DMS 273 (cell line): ENCODE measurements at regions not wholly inside any gene's neighbourhood (a gene's known extent, or its start where the extent isn't known, plus 50 kb on each side); places are given as distances from the start of the nearest gene placed in this dataset.
A peak's percentile ranks its signal among the peaks of the same experiment; 100 is the strongest.
"Not testable (repeated sequence)": the region's sequence is repeated elsewhere in the genome, so short reads cannot be mapped to it uniquely, and the experiment has no call there.

ENCODE experiments used
- DNase-seq: peaks from one replicate; lab custom pipeline; 2025; ENCODE audit not compliant: unreplicated experiment; lab: John Stamatoyannopoulos, UW

DNA sequence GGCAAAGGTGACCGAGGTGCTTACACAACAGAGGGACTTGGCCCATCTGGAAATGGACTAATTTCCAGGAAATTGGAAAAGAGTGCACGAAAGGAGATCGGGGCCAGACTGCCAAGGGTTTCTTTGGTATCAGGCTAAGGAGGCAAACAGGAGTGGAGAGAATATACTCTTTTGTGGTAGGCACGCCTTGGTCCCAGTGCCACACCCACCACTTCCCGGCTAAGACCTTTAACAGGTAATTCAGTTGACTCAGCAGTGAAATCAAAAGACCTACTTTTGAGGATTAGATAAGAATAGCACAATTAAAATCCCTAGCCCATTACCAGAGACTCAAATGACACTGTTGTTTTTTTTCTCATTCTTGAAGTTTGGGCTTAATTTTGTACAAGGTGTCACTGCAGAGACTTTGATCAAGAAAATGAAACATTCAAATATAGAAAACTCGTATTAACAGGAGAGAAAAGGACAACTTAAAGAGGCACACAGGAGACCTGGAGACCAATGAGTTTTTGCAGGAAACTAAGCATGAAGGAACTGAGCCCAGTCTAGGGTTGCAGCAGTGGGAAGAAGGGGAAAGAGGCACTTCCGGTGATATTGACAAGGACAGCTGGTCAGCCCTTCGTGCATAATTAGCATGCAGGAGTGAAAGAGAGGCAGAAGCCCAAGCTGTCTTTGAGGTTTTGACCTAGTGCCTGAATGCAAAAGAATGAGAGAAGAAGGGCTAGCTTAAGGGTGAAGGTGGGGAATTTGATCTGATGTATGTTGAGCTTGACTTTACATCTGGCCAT is 265.5 kb upstream of the CCL2 start:
- peak; percentile 52 for DNase-seq

DNA sequence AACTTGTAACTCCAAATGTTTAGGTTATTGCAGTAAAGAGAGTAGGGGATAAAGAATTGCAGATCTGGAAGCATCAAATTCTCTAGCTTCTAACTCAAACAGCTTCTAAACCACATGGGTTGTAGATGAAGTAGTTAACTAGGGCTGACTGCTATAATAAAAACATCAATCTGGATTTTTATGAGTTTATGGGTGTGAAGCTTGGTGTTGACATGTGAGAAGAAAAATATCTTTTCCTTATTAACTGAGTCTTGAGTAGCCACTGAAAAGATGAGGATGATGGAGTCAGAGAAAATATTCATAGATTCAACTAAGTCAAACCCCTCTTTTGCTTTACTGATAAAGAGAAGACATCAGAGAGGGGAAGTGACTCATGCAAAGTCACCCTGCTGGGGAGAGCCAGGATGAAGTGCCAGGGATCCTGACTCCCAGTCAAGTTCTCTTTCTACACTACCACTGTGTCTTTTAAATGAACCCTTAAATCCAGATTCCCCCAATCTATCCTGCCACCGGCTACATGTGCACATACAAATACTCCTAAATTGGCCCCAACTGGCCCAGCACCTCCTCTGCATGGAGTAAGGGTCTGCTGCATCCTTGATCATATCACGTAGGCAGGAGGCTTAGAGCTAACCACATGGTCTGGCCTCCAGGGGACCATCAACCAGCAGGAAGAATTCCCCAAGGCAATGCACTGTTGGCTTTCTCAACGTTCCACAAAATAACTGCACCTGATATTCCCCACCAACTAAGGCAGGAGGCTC is 264.0 kb upstream of the CCL2 start:
- no peak for DNase-seq

DNA sequence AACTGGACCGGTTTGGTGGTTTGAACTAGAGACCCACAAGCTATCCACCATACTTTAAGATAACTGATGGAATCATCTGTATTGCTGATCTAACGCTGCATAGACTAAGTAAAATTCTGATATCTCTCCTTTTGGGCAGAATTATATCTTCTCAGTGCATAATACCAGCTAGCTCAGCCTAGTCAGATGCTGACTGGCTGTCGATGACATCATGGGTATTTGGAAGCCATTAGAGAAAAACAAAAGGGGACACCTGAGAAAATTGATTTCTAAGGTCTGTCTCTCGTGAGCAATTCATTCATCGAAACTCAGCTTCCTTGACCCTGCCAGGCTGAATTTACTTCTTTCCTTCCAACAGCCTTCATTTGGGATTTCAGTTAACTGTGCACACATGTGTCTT is 263.0 kb upstream of the CCL2 start:
- no peak for DNase-seq

DNA sequence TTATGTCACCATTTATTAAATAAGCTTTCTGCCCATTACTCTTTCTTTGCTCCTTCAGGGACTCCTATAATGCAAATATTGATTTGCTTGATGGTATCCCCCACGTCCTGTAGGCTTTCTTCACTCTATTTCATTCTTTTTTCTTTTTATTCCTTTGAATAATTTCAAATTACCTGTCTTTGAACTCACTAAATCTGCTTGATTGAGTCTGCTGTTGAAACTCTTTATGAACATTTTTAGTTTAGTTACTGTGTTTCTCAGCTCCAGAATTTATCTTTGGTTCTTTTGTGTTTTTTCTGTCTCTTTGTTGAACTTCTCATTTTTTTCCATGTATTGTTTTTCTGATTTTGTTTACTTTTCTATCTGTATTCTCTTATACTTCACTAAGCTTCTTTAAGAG is 254.4 kb upstream of the CCL2 start:
- DNase-seq = no peak

DNA sequence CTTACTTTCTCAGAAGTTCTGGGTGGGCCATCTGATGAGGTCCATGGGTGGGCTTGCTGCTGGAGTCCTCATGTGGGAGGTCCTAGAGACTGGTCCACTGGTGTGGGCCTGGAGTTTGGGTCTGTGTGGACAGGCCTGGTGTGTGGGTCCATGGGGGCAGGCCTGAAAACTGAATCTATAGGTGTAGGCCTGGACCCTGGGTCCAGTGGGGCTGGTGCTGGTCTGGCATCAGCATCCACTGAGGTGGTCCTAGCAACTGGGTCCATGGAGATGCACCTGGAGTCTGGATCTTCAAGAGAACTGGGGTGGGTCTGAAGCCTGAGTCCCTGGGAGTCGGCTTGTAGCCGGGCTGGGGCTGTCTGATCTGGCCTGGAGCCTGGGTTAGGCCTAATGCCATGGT is 253.8 kb upstream of the CCL2 start:
- DNase-seq = no peak

DNA sequence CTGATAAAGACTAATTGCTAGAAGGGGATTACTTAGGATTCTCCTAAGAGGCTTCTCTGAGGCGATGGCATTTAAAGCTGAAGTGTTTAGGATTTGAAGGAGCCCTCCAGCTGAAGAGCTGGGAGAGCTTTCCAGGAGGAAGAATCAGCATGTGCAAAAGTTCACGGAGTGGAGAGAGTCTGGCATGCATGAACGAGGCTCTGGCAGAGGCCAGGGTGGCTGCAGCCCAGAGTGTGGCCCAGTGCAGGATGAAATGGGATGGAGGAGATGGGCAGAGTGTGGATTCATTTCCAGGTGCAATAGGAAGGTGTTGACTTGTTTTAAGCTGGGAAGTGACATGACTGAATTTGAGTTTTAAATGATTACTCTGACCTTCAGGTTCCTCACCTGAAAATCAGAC is 249.0 kb upstream of the CCL2 start:
- DNase-seq = no peak

DNA sequence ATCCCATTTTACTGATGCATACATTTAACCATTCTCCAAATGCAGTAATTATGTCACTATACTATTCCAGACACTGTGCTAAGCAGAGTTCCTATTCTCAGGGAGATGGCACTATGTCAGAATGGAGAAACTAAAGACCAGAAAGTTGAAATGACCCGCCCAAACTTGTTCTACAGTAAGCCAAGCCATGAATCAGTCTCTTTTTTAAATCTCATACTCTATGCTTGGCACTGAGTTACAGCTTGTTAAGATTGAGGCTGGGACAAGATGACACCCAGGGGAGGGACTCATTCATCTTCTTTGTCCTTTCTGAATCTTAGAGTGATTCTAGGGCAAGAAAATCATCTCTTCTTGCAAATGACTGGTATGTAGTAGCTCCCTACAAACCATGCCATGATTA is 247.0 kb upstream of the CCL2 start:
- DNase-seq = no peak

DNA sequence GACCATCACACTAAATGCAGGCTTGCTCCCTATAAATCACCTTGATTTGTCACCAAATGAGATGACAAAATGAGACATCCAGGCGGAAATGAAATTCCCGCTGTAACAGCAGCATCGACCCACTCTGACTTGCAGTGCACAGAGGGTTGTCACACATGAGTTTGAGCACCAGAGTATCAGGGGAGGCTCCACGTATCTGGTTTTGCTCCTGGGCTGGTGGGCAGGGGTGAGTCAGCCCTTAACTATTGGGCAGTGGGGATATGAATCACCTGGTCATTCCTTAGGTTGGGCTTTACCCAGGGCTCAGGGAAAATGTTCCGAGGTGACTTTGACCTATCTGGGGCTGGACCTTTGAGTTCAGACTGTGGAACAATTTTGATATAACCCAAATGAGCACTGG is 245.2 kb upstream of the CCL2 start:
- no peak for DNase-seq

DNA sequence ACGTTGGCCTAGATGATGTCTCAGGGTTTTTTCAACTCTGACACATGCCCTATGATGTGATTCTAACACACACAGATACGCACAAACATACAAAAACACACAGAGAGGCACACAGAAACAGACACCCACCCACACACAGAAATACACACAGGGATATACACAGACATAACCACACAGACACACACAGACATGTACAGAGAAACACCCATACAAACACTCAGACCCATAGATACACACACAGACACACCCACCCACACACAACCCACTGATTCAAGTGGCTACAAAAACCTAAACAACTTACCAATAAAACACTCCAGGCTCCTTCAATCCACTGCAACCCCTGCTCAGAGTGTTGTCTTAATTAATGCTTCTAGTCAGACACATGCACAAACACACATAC is 244.6 kb upstream of the CCL2 start:
- no peak for DNase-seq

DNA sequence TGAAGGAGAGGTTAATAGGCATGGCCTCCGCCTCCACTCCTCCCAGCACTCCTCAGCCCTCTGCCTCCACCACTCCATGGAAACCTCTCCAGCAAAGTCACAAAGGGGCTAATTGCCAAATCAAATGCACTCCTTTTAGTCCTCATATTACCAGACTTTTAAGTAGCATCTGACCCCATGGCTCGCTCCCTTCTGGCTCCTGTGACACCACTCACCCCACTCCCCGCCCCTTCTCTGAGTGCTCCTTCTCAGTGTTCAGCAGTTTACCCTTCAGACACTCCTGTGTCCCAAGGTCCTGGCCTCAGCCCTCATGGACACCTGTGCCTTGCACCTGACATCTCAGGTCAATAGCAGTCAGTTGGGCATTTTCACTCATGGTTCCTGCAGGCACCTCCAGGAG is 243.5 kb upstream of the CCL2 start:
- DNase-seq = no peak

DNA sequence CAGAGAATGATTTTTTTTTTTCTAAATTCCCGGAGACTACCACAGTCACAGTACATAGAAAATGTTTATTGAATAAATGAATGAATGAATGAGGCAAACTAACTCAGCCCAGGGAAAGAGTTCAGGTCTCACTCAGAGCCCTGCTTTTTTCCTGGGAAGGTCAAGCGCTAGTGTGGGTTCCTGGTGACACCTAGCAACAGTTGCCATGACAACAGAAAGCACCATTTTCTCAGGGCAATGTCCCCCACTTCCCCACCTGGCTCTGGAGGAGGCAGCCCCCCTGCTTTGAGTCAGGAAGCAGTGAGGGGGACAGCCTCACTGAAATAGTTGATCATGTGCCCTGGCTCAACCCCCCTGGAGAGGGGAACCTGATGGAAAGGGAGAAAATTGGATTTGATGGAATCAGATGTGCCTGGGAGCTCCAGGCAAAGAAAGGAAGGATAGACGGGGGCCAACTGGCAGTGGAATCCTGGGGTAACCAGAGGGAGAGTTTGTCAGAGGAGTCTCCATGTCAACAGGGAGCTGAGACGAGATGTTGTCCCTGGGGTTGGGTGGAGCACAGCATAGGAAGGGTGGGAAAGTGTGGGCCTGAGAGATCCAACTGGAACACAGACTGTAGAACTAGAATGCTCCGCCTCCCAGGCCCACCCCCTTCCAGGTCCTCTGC is 242.2 kb upstream of the CCL2 start:
- DNase-seq = no peak

DNA sequence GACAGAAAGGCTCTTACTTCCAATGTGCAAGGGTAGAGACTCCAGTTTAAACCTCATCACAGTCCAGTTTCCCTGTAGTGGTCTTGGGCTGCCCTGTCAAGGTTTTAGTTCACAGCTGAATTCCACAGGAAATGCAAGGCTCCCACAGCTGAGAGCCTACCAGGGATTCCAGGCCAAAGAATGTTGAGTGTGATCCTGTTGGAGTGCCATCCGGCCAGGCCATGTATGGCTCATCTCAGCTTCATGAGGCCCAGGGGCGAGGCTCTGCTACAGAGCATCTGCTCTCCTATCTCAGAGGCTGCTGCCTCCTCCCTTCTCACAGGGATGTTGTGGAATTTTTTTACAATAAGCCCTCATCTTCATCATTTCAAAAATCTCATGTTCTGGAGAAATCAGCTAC is 239.8 kb upstream of the CCL2 start:
- DNase-seq = no peak

DNA sequence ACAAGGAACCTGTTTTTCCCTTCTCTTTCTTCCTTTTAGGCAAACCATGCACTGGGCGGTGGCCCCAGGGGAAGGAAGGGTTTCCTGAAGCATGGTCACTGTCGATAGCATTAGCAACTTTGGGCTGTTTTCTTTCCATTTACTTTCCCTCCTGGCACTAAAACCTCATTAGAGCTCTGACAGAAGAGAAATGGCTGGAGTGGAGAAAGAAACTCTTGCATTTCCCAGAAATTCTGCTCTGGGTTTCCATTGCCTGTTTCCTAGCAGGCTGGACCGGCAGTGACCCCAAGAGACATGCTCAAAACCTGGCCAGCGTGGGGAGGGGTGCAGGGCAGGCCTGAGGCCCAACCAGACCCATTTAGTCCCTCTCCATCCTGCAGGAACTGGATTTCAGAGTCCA is 230.7 kb upstream of the CCL2 start:
- no peak for DNase-seq

DNA sequence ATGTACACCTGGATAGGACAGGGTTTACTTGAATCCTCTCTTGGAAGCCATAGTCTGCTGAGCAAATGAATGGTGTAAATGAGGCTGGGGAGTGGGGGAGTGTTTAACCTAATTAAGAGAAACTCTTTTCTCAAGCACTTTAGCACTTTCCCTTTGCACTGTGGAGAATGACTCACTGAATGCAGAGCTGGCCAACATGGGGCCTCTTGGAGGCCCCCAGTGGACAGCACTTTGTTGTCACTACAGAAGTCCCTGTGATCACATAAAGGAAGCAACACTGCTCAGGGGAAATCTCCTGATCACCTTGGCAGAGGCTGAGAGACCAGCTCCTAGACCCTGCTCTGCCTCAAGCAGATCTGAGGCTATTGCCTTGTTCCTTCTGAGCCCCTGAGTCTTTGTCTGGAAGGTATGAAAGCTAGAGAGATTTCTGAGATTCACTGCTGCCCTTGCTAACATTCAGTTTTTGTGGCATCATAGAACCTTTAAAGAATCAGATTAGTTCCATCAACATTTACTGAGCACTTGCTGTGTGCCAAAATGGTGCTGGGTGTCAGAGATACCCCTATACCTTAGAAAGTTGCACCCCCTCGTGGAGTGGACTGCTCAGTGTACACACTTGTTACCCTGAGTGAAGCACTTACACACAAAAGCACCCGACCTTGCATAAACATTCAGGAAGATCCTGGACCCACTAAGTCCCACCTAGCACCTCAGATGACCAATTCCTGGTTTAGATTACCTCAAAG is 230.1 kb upstream of the CCL2 start:
- DNase-seq = peak; percentile 57

DNA sequence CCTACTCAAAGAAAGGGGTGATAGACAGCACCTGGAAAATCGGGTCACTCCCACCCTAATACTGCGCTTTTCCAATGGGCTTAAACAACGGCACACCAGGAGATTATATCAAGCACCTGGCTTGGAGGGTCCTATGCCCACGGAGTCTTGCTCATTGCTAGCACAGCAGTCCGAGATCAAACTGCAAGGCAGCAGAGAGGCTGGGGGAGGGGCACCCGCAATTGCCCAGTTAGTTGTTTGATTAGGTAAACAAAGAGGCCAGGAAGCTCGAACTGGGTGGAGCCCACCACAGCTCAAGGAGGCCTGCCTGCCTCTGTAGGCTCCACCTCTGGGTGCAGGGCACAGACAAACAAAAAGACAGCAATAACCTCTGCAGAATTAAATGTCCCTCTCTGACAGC is 224.5 kb upstream of the CCL2 start:
- not testable (repeated sequence) for DNase-seq

DNA sequence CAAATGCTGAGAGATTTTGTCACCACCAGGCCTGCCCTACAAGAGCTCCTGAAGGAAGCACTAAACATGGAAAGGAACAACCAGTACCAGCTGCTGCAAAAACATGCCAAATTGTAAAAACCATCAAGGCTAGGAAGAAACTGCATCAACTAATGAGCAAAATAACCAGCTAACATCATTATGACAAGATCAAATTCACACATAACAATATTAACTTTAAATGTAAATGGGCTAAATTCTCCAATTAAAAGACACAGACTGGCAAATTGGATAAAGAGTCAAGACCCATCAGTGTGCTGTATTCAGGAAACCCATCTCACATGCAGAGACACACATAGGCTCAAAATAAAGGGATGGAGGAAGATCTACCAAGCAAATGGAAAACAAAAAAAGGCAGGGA is 222.8 kb upstream of the CCL2 start:
- not testable (repeated sequence) for DNase-seq

DNA sequence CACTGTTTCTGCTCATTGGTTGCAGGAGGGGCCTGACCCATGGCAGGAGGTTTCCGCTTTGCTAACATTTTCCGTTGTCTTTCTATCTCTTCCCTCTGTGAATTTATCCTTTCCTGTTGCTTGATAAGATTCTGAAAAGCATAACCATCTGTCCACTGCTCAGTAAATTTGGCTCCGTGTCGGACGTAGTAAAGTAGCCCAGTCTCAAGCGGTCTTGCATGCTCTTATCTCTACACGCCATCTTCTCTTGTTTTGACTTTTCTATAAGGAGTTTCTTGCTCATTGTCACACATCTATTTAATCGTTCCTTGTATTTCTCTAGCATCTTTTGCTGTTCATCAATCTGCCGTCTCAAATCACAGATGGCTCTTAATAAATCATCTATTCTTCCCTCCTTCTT is 216.3 kb upstream of the CCL2 start:
- DNase-seq = peak; percentile 28

DNA sequence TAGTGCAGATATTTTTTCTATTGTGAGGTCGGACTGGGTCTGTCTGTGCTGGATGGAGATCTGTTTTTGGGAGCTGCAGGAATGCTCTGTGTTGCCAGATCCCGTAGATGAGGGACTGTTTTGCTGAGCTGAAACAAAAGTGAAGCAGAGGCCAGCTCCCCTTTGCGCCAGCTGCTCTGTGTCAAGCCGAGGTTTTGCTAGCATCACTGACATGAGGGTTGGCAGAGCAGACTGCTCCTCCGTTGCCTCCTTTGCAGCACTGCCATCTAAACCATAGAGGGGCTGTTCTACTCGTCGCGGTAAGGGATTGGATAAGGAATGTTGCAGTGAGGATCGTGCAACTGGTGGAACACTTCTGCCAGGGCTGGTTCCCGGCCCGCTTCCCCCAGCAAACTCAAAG is 215.9 kb upstream of the CCL2 start:
- DNase-seq = peak; percentile 28

DNA sequence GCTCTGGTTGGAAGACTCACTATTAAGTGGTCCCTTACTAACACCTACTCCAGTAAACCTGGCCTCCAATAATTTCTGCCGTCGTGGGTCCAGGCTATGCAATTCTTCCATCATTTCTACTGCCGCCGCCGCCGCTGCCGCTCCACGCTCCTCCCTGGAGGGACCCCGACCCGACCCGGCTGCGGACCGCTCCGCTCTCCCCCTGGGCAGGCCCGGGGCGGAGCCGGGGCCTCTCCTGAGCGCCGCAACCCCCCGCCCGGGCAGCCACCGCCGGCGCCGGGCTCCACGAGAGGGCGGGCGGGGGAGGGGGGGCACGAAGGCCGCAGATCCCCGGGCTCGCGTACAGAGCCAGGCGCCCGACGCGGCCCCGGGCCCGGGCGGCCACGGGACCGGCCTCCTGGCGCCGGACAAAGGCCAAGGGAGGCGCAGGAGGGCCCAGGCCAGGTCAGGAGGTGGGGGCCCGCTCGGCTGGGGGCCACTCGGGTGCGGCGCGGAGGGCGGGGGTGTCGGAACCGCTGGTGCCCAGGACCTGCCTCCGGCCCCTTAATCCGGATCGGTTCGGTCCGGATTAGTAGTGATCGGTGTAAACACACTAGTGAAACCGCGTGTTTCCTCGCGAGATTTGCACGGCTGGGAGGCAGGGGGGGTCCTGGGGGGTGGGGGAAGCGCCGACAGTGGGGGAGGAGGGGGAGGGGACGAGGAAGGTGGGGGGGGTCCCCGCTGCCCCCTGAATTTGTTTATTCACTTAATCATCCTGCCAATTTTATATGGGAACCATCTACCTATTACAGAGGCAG is 215.1 kb upstream of the CCL2 start:
- not testable (repeated sequence) for DNase-seq

DNA sequence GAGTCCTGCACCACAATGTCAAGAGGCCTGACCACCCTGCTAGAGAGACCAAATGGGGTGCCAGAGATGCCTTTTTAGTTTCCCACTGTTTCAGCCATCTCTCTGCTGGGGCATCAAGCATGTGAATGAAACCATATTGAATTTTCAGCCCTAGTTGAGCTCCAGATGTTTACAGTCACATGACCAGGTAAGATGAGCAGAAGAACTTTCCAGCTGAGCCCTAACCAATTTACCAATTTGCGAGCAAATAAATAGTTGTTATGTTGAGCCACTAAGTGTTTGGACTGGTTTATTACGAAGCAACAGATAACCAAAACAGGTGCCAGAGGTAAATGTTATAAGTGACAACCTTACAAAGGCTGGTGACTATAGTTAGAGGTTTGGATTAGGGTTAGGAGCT is 209.1 kb upstream of the CCL2 start:
- no peak for DNase-seq

DNA sequence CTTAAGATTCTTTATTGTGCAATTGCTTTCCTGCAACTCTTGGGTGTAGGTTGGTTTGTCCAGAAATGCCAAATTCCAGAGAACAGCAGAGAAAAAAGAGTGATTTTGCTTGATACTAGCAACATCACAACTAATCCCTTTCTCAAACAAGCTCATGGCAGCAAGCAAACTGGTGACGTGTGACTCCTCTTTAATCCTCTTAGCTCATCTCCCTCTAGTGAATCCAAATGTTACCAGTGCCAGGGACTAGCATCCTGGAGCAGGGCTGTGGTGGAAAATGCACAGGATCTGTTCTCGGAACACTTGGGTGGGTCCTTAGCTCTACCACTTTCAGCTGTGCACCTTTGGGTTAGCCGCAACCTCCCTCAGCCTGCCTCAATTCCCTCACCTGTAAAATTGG is 204.0 kb upstream of the CCL2 start:
- no peak for DNase-seq
